Left lung (tissue), 4 donors: ENCODE measurements at regions not wholly inside any gene's neighbourhood (a gene's known extent, or its start where the extent isn't known, plus 50 kb on each side); places are given as distances from the start of the nearest gene placed in this dataset.

Experiments used
- ATAC-seq: fragments of 200-7000 bp; cut with Tn5 transposase; one replicate; pipeline ENCODE4 v1.9.1; 2020; ENCODE audit warnings: moderate library complexity
- DNase-seq, 4 donors: peaks; one replicate each; pipeline ENCODE4 v3.0.0-alpha.2; 2013 to 2020
- H3K27ac ChIP-seq, 2 donors: fragments of 200-600 bp; sonication (generic) in 1 of 2; one replicate each; pipeline versions ENCODE4 v1.5.0 to v1.8.0; 2020 to 2021
- H3K27me3 ChIP-seq, 2 donors: fragments of 200-600 bp; sonication (generic) in 1 of 2; one replicate each; pipeline versions ENCODE4 v1.5.0 to v1.8.0; 2020 to 2021
- H3K36me3 ChIP-seq, 2 donors: fragments of 200-600 bp; sonication (generic) in 1 of 2; one replicate each; pipeline versions ENCODE4 v1.5.0 to v1.8.0; 2020 to 2021
- H3K4me1 ChIP-seq, 2 donors: fragments of 200-600 bp; one replicate each; pipeline ENCODE4 v1.8.0; 2021
- H3K4me3 ChIP-seq, 2 donors: fragments of 200-600 bp; sonication (generic) in 1 of 2; one replicate each; pipeline versions ENCODE4 v1.5.0 to v1.8.0; 2020 to 2021; ENCODE audit warnings: mild to moderate bottlenecking in 1 of 2
- H3K9me3 ChIP-seq, 2 donors: fragments of 200-600 bp; sonication (generic) in 1 of 2; one replicate each; pipeline versions ENCODE4 v1.5.0 to v1.8.0; 2020 to 2021
- intact Hi-C, 2 donors: fragments of 100-400 bp; cut with DNase I; formaldehyde crosslinking; loops; one replicate each; pipeline versions ENCODE4 v1.11.2 to v1.14.2; 2022
- TF ChIP-seq, protein P1 (sequence below), 2 donors: fragments of 200-600 bp; sonication (generic) in 1 of 2; IDR thresholded peaks; one replicate each; pipeline versions ENCODE4 v1.5.0 to v1.8.0; 2021; ENCODE audit warnings: antibody characterized with exemption in 2 of 2
- donor health status: DM: no; HTN: yes; CAD: no.
- donor health status: DM: no; HTN: no; CAD: no.

DNA sequence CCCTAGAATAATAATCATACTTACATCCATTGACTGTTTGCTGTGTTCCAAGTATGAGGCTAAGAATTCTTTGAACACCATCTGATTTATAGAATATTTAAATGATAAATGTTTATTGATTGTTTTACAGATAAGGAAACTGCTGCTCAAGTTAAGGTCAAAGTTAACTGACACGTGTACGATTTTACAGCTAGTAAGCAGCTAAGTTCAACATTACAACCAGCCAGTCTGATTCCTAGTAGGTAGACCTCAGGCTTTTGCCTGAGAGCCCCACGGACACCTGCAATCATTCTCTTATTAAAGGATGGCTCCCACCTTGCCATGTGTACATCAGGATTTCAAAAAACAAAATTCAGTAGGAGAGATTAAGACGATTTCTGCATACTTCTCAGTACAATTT, 141.9 kb downstream of the SPRY2 start:
- Histone ChIP-seq H3K27me3 (no peaks in the 10 kb centered on the region), H3K27ac (no peak overlapping the region), H3K9me3 (no peaks in the 10 kb centered on the region), H3K36me3 (no peaks in the 10 kb centered on the region), H3K4me1 (no peaks in the 10 kb centered on the region), H3K4me3 (no peak overlapping the region)
- intact Hi-C loops = no loop called here
- DNase-seq (no peak), ATAC-seq (no peak)
- TF ChIP-seq, protein P1, sequence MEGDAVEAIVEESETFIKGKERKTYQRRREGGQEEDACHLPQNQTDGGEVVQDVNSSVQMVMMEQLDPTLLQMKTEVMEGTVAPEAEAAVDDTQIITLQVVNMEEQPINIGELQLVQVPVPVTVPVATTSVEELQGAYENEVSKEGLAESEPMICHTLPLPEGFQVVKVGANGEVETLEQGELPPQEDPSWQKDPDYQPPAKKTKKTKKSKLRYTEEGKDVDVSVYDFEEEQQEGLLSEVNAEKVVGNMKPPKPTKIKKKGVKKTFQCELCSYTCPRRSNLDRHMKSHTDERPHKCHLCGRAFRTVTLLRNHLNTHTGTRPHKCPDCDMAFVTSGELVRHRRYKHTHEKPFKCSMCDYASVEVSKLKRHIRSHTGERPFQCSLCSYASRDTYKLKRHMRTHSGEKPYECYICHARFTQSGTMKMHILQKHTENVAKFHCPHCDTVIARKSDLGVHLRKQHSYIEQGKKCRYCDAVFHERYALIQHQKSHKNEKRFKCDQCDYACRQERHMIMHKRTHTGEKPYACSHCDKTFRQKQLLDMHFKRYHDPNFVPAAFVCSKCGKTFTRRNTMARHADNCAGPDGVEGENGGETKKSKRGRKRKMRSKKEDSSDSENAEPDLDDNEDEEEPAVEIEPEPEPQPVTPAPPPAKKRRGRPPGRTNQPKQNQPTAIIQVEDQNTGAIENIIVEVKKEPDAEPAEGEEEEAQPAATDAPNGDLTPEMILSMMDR (IDR thresholded peaks at IDR 0.05) = no peak

DNA sequence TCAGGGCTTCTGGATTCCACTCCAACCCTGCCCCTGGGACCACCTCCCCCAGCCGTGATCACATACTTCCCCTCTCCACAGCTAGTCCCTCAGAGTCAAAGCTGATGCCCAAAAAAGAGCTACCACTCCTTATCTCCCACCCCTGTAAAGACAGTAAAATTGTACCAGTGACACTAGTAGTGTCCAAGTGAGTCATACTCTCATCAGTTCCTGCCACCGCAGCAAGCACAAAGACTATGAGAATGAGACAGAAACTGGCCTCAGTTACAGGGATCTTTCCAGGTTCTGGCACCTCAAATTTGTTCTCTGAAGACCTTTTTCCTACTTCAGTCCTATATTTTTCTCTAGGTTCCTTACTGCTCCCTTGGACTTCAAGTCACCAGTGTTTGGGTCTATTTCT, 144.2 kb downstream of the SPRY2 start:
- TF ChIP-seq, protein P1 (IDR thresholded peaks at IDR 0.05) = no peak

DNA sequence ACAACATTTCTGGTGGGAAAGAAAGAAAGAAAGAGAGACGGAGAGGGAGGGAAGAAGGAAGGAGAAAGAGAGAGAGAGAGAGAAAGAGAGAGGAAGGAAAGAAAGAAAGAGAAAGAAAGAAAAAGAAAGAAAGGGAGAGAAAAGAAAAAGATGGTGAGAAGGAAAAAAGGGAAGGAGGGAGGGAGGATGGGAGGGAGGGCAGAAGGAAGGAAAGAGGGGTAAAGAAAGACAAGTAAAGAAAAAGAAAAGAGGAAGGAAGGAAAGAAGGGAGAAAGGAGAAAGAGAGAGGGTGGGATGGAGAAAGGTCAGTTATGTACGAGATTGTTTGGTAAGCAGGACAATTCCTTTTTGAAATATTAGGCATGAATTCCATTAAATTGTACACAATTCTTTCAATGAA, 145.3 kb downstream of the SPRY2 start:
- ATAC-seq (no peak), DNase-seq (no peak)

More for the DNA sequence above, 144.2 kb downstream of the SPRY2 start:
- H3K27me3 ChIP-seq = no peaks in the 10 kb centered on the region
- H3K36me3 ChIP-seq = no peaks in the 10 kb centered on the region
- intact Hi-C loops = no loop called here
- no peak overlapping the region for H3K27ac ChIP-seq
- H3K9me3 ChIP-seq = no peaks in the 10 kb centered on the region
- no peak overlapping the region for H3K4me3 ChIP-seq
- no peak for DNase-seq
- H3K4me1 ChIP-seq = no peaks in the 10 kb centered on the region
- ATAC-seq = no peak

DNA sequence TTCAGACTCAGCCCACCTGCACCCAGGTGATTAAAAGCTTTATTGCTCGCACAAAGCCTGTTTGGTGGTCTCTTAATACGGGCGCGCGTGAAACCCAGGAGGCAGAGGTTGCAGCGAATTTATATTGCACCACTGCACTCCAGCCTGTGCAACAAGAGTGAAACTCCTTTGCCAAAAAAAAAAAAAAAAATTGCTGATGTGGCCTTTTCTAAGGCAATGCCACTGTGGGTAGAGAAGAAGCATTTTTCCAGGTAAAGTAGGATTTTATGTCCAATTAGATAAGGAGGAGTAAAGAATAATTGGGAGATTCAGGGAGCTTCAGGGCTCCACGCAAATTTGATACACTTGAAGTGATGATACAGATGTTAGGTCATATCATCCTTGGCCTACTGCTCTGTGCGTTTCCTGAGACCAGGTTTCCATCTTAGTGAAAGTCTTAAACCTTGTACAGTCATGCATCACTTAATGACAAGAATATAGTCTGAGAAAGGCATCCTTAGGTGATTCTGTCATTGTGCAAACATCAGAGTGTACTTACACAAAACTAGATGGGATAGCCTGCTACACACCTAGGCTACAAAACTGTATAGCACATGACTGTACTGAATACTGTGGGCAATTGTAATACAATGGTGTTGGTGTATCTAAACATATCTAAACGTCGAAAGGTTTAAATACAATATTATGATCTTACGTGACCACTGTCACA, 150.9 kb downstream of the SPRY2 start:
- H3K9me3 ChIP-seq = no peaks in the 10 kb centered on the region
- ATAC-seq (no peak), DNase-seq (no peak)
- H3K27ac ChIP-seq = no peak overlapping the region
- H3K36me3 ChIP-seq = no peaks in the 10 kb centered on the region
- no peaks in the 10 kb centered on the region for H3K4me1 ChIP-seq
- H3K27me3 ChIP-seq = no peaks in the 10 kb centered on the region
- TF ChIP-seq, protein P1 (IDR thresholded peaks at IDR 0.05) = no peak
- intact Hi-C loops = no loop called here
- no peak overlapping the region for H3K4me3 ChIP-seq

More for the DNA sequence above, 145.3 kb downstream of the SPRY2 start:
- intact Hi-C loops = no loop called here
- no peaks in the 10 kb centered on the region for H3K4me1 ChIP-seq
- TF ChIP-seq, protein P1 (IDR thresholded peaks at IDR 0.05) = no peak
- H3K27me3 ChIP-seq = no peaks in the 10 kb centered on the region
- H3K36me3 ChIP-seq = no peaks in the 10 kb centered on the region
- H3K4me3 ChIP-seq = no peak overlapping the region
- H3K9me3 ChIP-seq = no peaks in the 10 kb centered on the region
- H3K27ac ChIP-seq = no peak overlapping the region

DNA sequence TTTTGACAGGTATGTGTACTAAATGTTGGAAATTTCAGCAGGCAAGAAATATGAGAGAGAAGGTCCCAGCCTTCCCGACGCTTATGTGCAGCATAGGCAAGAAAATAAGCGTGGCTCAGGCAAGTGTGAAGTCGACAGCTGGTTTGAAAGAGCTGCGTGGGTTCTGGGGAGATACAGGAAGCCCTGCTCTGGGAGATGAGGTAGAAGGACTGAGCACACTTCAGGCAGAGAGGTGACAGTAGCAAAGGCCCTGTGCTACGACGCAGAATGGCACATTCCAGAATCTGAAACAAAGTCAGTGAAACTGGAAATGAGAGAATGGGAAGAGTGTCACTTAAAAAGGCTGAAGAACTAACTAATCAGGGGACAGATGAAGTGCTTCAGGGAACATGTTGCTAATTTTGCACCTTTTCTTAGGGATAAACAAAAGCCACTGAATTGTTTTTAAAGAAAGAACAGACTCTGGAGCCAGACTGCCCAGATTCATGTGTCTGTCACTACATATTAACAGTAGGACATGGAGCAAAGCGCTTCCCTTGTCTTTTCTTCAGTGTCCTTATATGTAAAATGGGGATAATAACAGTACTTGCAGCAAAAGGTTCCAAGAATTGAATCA, 160.1 kb downstream of the SPRY2 start:
- Histone ChIP-seq H3K27me3 (no peaks in the 10 kb centered on the region), H3K4me3 (no peak overlapping the region), H3K27ac (no peak overlapping the region), H3K9me3 (no peaks in the 10 kb centered on the region), H3K36me3 (no peaks in the 10 kb centered on the region), H3K4me1 (no peaks in the 10 kb centered on the region)
- TF ChIP-seq, protein P1 (IDR thresholded peaks at IDR 0.05) = no peak
- DNase-seq = no peak
- intact Hi-C loops = no loop called here
- ATAC-seq = no peak
